ENCODE measurements at regions not wholly inside any gene's neighbourhood (a gene's known extent, or its start where the extent isn't known, plus 50 kb on each side); places are given as distances from the start of the nearest gene placed in this dataset.

- H3K27ac ChIP-seq = no peak overlapping the region
- no peak overlapping the region for H3K4me3 ChIP-seq (ENCODE audit: low read depth, low read length)
- no peaks in the 10 kb centered on the region for H3K36me3 ChIP-seq (replicated peaks)
- in situ Hi-C loops (cut with HindIII; ENCODE audit: low pct_ligation_motif_present, low sequenced_read_pairs) = no loop called here
- DNase-seq = no peak
- no peak for TF ChIP-seq CTCF (IDR thresholded peaks at IDR 0.05; ENCODE audit: low read depth, low read length, missing control alignments)
- peaks cover 30% of the 10 kb centered on the region for H3K27me3 ChIP-seq (replicated peaks)
These were observed 288.3 kb upstream of the NFE2L3 start for GRCh38 chr7:25863729-25864110.

- H3K27me3 ChIP-seq (replicated peaks) = peaks cover 36% of the 10 kb centered on the region
- no peak overlapping the region for H3K27ac ChIP-seq
- H3K36me3 ChIP-seq (replicated peaks) = no peaks in the 10 kb centered on the region
- in situ Hi-C loops (cut with HindIII; ENCODE audit: low pct_ligation_motif_present, low sequenced_read_pairs) = no loop called here
- no peak overlapping the region for H3K4me3 ChIP-seq (ENCODE audit: low read depth, low read length)
- no peak for TF ChIP-seq CTCF (IDR thresholded peaks at IDR 0.05; ENCODE audit: low read depth, low read length, missing control alignments)
- DNase-seq = no peak
These were observed 287.5 kb upstream of the NFE2L3 start for GRCh38 chr7:25864511-25864910.

GRCh38 chr7:25864943-25865751 is 286.9 kb upstream of the NFE2L3 start:
- no peak for TF ChIP-seq CTCF (IDR thresholded peaks at IDR 0.05; ENCODE audit: low read depth, low read length, missing control alignments)
- Histone ChIP-seq H3K36me3 (replicated peaks) (no peaks in the 10 kb centered on the region), H3K4me3 (ENCODE audit: low read depth, low read length) (no peak overlapping the region), H3K27ac (no peak overlapping the region), H3K27me3 (replicated peaks) (peaks cover 40% of the 10 kb centered on the region)
- in situ Hi-C loops (cut with HindIII; ENCODE audit: low pct_ligation_motif_present, low sequenced_read_pairs) = no loop called here
- DNase-seq = no peak

GRCh38 chr7:25868509-25868908 is 283.5 kb upstream of the NFE2L3 start:
- Histone ChIP-seq H3K4me3 (ENCODE audit: low read depth, low read length) (no peak overlapping the region), H3K27me3 (replicated peaks) (peaks cover 42% of the 10 kb centered on the region), H3K27ac (no peak overlapping the region)

GRCh38 chr7:25870574-25870973 is 281.4 kb upstream of the NFE2L3 start:
- no peak overlapping the region for H3K27ac ChIP-seq
- TF ChIP-seq CTCF (IDR thresholded peaks at IDR 0.05; ENCODE audit: low read depth, low read length, missing control alignments) = no peak
- no peak for DNase-seq
- H3K4me3 ChIP-seq (ENCODE audit: low read depth, low read length) = no peak overlapping the region
- H3K27me3 ChIP-seq (replicated peaks) = peaks cover 34% of the 10 kb centered on the region
- no peaks in the 10 kb centered on the region for H3K36me3 ChIP-seq (replicated peaks)
- in situ Hi-C loops (cut with HindIII; ENCODE audit: low pct_ligation_motif_present, low sequenced_read_pairs) = no loop called here

More at GRCh38 chr7:25868509-25868908, 283.5 kb upstream of the NFE2L3 start:
- no peak for TF ChIP-seq CTCF (IDR thresholded peaks at IDR 0.05; ENCODE audit: low read depth, low read length, missing control alignments)
- DNase-seq = no peak
- H3K36me3 ChIP-seq (replicated peaks) = no peaks in the 10 kb centered on the region
- in situ Hi-C loops (cut with HindIII; ENCODE audit: low pct_ligation_motif_present, low sequenced_read_pairs) = no loop called here

GRCh38 chr7:25876092-25876491 is 275.9 kb upstream of the NFE2L3 start:
- in situ Hi-C loops (cut with HindIII; ENCODE audit: low pct_ligation_motif_present, low sequenced_read_pairs) = no loop called here
- H3K27me3 ChIP-seq (replicated peaks) = peaks cover 4% of the 10 kb centered on the region
- DNase-seq = no peak
- no peak for TF ChIP-seq CTCF (IDR thresholded peaks at IDR 0.05; ENCODE audit: low read depth, low read length, missing control alignments)
- no peak overlapping the region for H3K4me3 ChIP-seq (ENCODE audit: low read depth, low read length)
- no peaks in the 10 kb centered on the region for H3K36me3 ChIP-seq (replicated peaks)
- H3K27ac ChIP-seq = no peak overlapping the region

All from brain microvascular endothelial cell (primary cell).